ENCODE measurements at regions not wholly inside any gene's neighbourhood (a gene's known extent, or its start where the extent isn't known, plus 50 kb on each side); places are given as distances from the start of the nearest gene placed in this dataset.

DNA sequence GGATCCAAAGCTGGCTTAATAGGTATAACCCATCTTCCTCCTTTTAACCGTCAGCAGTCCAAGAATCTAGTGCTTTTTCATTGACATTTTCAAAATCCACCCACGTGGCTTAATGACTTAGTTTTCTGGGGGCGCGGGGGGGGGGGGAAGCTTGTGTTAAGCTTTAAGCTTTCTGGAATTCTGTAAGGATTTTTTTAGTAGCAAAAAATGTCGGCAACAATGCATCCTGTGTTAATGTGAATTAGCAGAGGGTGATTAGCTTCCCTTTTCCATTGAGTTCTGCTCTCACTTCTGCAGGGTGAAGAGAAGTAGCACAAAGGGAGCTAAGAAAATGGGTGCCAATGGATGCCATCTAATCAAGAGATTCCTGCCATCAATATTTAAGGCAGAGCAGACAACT, 348.2 kb downstream of the SAMD5 start:
- no peak for DNase-seq
- Mint-ChIP-seq H3K27me3 (no peaks in the 10 kb centered on the region), H3K27ac (no peak overlapping the region), H3K4me1 (no peaks in the 10 kb centered on the region), H3K9me3 (no peaks in the 10 kb centered on the region), H3K36me3 (no peaks in the 10 kb centered on the region), H3K4me3 (no peak overlapping the region)

DNA sequence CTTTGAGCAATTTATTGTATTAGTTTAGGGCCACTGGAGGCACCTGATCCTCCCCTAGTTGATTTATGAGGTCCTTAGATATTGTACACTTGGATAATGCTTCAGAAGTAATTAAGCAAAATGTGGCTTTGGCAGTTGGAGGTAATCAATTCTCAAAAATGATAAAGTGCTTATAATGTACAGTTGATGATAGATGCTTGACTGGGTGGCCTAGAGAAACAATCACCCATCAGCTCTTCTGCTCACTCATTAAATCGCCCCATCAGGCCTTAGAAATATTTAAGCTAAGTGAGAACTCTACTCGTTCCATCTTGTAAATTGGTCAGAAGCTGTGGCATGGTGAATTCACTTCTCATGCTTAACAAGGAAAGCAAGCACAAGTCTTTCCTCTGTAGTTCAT, 349.9 kb downstream of the SAMD5 start:
- no peak for DNase-seq
- Mint-ChIP-seq H3K4me1 (no peaks in the 10 kb centered on the region), H3K27me3 (no peaks in the 10 kb centered on the region), H3K27ac (no peak overlapping the region), H3K4me3 (no peak overlapping the region), H3K36me3 (no peaks in the 10 kb centered on the region), H3K9me3 (no peaks in the 10 kb centered on the region)

DNA sequence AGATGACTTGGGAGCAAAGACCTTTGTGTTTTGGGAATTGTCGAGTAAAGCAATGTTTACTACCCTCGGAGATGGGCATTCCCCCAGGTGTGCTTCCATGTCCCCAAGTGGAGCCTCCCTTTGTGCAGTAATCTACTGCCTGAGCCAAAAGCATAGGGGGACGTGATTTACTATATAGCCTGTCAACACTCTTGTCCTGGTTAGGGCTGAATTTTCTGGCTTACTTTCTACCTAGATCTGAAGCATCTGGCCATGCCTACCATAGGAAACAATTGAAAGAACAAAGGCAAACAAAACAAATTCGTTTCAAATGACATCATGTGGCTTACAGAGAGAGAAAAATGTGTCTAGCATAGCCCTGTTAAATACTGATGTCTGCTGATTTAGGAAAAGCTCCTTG, 350.6 kb downstream of the SAMD5 start:
- no peak overlapping the region for H3K4me3 Mint-ChIP-seq
- no peaks in the 10 kb centered on the region for H3K27me3 Mint-ChIP-seq
- no peak overlapping the region for H3K27ac Mint-ChIP-seq
- no peak for DNase-seq
- H3K9me3 Mint-ChIP-seq: no peaks in the 10 kb centered on the region
- H3K36me3 Mint-ChIP-seq: no peaks in the 10 kb centered on the region
- H3K4me1 Mint-ChIP-seq: no peaks in the 10 kb centered on the region

DNA sequence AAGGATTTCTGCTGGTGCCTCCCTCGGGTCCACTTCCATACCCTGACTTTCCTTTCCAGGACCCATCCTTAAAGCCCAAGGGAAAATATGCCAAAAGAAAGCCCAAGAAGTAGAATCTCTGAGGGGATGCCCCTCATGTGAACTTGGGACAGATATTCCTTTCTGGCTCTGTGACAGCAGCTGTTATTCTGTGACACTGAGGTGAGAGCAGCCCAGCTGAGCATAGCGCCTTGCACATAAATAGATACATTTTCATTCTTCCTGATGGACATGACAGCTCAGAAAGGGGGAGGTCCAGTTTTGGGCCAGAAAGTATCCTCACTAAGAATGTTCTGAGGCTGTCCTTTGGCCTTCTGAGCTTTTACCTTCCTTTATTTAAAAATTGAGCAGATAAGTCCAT, 353.2 kb downstream of the SAMD5 start:
- no peak overlapping the region for H3K27ac Mint-ChIP-seq
- H3K9me3 Mint-ChIP-seq: no peaks in the 10 kb centered on the region
- DNase-seq: no peak
- H3K4me1 Mint-ChIP-seq: no peaks in the 10 kb centered on the region
- H3K36me3 Mint-ChIP-seq: no peaks in the 10 kb centered on the region
- H3K4me3 Mint-ChIP-seq: no peak overlapping the region
- H3K27me3 Mint-ChIP-seq: no peaks in the 10 kb centered on the region

DNA sequence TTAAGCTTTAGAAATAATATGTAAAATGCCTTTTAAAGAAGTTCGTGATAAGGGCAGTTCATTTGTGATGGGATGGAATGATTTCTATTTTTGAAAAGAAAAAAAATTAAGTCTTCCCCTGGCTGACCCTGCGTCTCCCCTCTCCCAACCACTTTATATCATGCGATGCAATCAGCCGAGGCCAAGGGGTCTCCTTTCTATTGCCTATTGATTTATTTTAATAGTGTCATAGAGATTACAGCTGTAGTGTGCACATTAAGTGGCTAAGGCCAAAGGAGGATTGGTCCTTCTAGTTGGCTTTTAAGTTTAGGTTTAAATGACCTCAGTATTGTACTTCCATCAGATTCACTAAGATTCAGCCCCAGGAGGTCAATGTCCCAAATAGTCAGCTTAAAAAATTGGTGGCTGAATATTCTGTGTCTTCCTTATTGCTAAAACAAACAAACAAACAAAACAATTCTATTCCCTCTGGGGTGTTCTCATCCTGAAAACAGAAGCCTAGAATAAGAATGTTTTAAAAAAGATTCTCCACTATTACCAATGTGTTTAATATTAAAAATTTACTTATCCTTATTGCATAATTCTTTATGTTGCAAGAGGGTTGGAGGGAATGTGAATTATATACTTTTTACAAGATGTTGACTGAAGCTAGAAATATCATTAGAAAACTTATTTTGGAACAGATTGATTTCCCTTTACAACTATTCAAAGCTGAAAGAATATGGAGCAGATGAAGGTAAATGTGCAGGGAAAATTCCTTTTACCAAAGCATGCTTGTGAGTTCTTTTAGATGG, 359.1 kb downstream of the SAMD5 start:
- H3K27ac Mint-ChIP-seq: no peak overlapping the region
- no peaks in the 10 kb centered on the region for H3K27me3 Mint-ChIP-seq
- no peaks in the 10 kb centered on the region for H3K4me1 Mint-ChIP-seq
- DNase-seq: no peak
- H3K4me3 Mint-ChIP-seq: no peak overlapping the region
- H3K36me3 Mint-ChIP-seq: no peaks in the 10 kb centered on the region
- H3K9me3 Mint-ChIP-seq: no peaks in the 10 kb centered on the region

DNA sequence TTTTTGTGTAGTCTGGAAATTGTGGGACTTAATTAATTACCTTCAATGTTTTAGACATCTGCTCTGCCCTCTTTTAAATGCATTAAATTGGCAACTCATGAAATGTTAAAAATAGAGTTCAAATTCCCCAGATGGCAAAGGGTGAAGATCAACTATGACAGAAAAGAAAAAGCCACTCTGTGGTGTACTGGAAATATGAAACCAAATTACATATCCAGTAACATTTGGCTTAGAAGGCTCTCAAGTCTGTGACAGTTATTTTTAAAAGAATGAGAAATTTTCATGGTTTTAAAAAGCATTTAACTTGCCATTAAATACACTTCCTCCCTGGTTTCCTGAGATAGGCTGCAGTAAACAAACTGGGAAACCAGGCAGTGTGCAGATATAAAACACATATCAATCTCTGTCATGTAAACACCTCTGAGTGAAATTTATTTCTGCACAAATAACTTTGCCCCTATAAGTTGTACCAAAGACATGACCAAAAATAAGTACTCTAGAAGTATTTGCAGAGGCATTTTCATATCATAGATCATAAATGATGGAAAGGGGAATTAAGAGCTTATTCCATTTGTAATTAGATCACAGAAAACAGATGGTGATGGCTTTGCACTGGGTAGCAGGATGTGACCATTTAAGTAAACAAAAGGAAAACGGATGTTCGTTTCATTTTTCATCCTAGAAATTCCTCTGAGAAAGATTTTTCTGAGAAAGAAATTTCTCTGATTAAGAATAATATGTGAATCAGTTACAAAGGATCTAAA, 360.1 kb downstream of the SAMD5 start:
- H3K4me1 Mint-ChIP-seq: no peaks in the 10 kb centered on the region
- no peak for DNase-seq
- no peaks in the 10 kb centered on the region for H3K36me3 Mint-ChIP-seq
- H3K27ac Mint-ChIP-seq: no peak overlapping the region
- H3K9me3 Mint-ChIP-seq: no peaks in the 10 kb centered on the region
- no peaks in the 10 kb centered on the region for H3K27me3 Mint-ChIP-seq
- H3K4me3 Mint-ChIP-seq: no peak overlapping the region

DNA sequence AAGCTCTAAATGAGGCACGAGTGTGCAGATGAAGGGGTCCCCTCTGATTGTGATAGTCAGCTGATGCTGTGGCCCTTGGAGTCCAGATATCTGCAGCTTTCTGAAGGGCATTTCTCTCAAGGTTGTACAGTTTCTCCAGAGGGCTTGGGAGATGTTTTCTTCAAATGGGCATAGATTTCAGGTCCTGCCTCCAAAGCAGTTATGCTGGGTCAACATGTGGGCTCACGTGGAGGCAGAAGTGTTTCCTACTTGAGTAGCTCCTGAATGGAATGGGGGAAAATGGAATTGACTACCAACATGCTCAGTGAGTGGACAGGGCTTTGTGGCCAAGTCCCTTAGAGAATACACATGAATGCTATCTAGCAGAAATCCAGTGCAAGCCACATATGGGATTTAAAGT, 360.7 kb downstream of the SAMD5 start:
- no peak for DNase-seq
- Mint-ChIP-seq H3K4me1 (no peaks in the 10 kb centered on the region), H3K27me3 (no peaks in the 10 kb centered on the region), H3K4me3 (no peak overlapping the region), H3K36me3 (no peaks in the 10 kb centered on the region), H3K27ac (no peak overlapping the region), H3K9me3 (no peaks in the 10 kb centered on the region)

DNA sequence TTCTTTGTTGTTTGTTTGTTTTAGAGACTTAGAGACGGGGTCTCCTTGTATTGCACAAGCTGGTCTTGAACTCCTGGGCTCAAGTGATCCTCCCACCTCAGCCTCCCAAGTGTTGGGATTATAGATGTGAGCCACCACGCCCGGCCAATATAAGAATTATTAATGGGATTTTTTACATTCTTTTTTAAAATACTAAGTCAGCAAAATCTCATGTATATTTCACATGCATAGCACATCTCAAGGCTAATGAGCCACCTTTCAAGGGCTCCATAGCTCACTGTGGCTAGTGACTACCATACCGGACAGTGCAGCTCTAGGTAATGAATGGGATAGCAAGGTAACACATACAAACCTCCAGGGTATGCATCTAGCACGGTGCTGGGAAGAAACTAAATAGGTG, 361.4 kb downstream of the SAMD5 start:
- no peaks in the 10 kb centered on the region for H3K4me1 Mint-ChIP-seq
- H3K27ac Mint-ChIP-seq: no peak overlapping the region
- H3K4me3 Mint-ChIP-seq: no peak overlapping the region
- H3K36me3 Mint-ChIP-seq: no peaks in the 10 kb centered on the region
- DNase-seq: no peak
- no peaks in the 10 kb centered on the region for H3K9me3 Mint-ChIP-seq
- no peaks in the 10 kb centered on the region for H3K27me3 Mint-ChIP-seq

DNA sequence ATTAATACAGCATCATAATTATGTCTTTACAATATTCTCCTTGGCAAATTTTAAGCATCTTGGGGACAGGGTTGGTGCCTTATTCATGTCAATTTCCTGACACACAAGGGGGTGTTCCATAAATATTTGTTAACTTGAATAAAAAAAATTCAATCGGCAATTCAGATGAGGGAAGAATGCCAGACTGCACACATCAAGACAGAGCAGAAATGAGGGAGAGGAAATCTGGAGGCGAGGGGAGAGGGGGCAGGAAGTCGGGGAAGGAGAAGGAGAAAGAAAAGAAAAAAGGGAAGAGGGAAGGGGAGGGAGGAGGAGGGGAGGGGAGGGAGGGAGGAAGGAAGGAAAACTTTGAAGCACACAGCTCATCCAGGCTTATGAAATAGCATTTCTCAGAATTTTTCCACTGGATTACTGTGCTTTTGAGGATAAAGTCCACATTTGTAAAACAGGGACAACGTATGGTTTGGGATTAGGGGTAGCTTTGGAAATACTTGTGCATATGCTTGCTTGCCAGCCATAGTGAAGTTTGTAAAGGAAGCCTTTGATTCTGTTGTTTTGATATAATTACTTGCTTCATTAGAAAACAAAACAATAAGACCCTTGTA, 362.1 kb downstream of the SAMD5 start:
- no peak for DNase-seq
- H3K9me3 Mint-ChIP-seq: no peaks in the 10 kb centered on the region
- H3K4me1 Mint-ChIP-seq: no peaks in the 10 kb centered on the region
- H3K27me3 Mint-ChIP-seq: no peaks in the 10 kb centered on the region
- no peak overlapping the region for H3K27ac Mint-ChIP-seq
- H3K4me3 Mint-ChIP-seq: no peak overlapping the region
- H3K36me3 Mint-ChIP-seq: no peaks in the 10 kb centered on the region

DNA sequence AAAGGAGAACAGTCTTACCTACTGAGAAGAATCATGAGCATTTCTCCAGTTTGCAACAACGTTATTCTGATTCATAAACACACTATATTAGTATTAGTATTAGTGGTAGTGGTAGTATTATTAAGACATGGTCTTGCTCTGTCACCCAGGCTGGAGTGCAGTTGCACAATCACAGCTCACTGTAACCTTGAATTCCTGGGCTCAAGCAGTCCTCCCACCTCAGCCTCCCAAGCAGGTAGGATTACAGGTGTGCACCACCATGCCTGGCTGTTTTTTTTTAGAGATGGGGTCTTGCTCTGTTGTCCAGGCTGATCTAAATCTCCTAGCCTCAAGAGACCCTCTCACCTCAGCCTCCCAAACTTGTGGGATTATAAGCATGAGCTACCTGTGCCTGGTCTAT, 363.5 kb downstream of the SAMD5 start:
- H3K36me3 Mint-ChIP-seq: no peaks in the 10 kb centered on the region
- H3K27ac Mint-ChIP-seq: no peak overlapping the region
- no peak overlapping the region for H3K4me3 Mint-ChIP-seq
- H3K27me3 Mint-ChIP-seq: no peaks in the 10 kb centered on the region
- no peak for DNase-seq
- no peaks in the 10 kb centered on the region for H3K4me1 Mint-ChIP-seq
- H3K9me3 Mint-ChIP-seq: no peaks in the 10 kb centered on the region

DNA sequence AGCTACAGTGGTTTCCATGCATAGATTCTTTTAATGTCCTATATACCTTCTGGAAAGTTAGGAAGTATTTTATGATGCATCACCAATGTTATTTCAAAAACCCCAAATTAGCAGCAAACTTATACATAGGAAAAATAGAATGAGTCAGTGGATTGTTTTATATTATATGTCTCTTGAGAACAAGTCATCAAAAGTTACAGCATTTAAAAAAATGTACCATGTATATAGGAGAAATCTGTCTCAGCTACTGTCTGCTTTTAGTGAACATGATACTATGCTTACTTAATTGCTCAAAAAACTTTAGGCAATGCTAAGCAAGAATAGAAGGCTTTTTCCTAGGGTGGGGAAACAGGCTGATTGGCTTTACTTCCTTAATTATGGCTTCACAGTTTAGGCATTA, 365.3 kb downstream of the SAMD5 start:
- Mint-ChIP-seq H3K36me3 (no peaks in the 10 kb centered on the region), H3K4me3 (no peak overlapping the region), H3K9me3 (no peaks in the 10 kb centered on the region), H3K4me1 (no peaks in the 10 kb centered on the region), H3K27ac (no peak overlapping the region), H3K27me3 (no peaks in the 10 kb centered on the region)
- DNase-seq: no peak

DNA sequence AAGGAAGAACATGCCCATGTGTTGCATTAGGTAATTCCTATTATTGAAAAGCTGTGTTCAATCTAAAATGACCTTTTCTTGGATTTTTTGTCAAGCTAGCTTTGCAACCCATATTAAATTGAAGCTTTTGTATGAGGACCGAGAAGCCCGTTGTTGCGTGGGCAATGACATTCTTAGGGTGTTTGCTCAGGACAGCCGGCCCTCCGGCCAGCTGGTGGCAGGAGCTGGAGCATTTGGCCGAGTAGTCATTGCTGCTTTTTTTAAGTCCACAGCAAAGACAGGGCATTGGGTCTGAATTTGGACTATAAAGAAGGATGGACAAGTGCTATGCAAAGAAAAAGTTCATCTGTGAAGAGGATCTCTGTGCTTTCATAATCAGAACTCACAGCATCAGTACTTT, 365.8 kb downstream of the SAMD5 start:
- no peak overlapping the region for H3K4me3 Mint-ChIP-seq
- H3K9me3 Mint-ChIP-seq: no peaks in the 10 kb centered on the region
- H3K4me1 Mint-ChIP-seq: no peaks in the 10 kb centered on the region
- no peak for DNase-seq
- H3K36me3 Mint-ChIP-seq: no peaks in the 10 kb centered on the region
- no peak overlapping the region for H3K27ac Mint-ChIP-seq
- no peaks in the 10 kb centered on the region for H3K27me3 Mint-ChIP-seq

DNA sequence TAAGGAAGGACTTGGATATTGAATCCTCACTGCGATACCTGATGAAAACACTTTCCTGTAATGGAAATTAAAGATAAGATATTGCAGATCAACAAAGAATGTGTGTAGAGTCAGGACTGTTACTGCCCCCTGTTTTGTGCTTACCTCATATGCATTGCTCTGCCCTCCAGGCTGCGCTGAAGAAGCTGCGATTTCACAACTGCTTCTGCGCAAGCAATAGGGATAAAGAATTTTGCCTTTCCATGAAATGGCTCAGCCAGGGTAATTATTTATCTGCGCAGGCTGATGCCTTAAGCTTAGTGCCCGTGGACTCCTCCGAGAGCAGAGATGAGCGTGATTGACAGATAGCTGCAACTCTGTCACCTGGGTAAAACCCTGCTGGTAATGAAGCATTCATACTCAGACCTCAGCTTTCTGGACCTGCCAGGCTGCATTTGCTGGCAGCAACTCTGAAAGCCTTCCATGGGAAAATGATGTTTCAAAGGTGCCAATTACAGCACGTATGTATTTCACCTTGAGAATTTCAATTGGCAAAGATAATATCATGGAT, 370.6 kb downstream of the SAMD5 start:
- Mint-ChIP-seq H3K9me3 (no peaks in the 10 kb centered on the region), H3K4me1 (no peaks in the 10 kb centered on the region), H3K27me3 (no peaks in the 10 kb centered on the region), H3K4me3 (no peak overlapping the region), H3K36me3 (no peaks in the 10 kb centered on the region), H3K27ac (no peak overlapping the region)
- no peak for DNase-seq

DNA sequence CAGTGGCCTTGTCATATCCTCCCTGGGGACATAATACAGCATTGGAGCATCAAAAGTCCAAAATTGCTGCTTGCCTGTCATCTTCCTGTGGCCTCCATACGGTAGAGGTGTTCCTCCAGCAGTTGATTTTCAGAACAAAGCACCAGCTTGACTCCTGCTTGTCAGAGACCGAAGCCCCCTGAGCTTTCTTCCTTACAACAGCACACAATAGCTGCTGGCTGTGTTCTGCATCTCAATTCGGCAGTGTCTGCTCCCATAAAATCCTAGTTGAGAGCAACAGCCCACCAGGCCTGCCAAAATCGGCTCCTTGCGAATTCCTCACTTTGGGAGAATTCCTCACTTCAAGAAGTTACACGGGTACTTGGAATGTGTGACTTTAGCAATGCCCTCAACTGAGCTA, 372.9 kb downstream of the SAMD5 start:
- H3K27ac Mint-ChIP-seq: no peak overlapping the region
- peaks cover 1% of the 10 kb centered on the region for H3K9me3 Mint-ChIP-seq
- DNase-seq: no peak
- no peaks in the 10 kb centered on the region for H3K36me3 Mint-ChIP-seq
- H3K4me3 Mint-ChIP-seq: no peak overlapping the region
- H3K4me1 Mint-ChIP-seq: no peaks in the 10 kb centered on the region
- no peaks in the 10 kb centered on the region for H3K27me3 Mint-ChIP-seq

DNA sequence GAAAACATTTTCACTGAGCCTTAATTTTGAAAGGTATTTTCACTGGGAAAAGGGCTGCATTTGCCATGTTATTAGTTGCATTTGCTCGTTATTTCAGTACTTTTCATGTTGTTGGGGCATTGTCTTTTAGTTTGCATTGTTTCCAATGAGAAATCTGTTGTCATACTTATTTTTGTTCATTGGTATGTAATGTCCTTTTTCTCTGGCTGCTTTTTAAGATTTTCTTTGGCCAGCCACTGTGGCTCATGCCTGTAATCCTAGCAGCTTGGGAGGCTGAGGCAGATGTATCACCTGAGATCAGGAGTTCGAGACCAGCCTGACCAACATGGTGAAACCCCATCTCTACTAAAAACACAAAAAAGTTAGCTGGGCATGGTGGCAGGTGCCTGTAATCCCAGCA, 379.9 kb downstream of the SAMD5 start:
- no peak overlapping the region for H3K4me3 Mint-ChIP-seq
- no peaks in the 10 kb centered on the region for H3K4me1 Mint-ChIP-seq
- no peaks in the 10 kb centered on the region for H3K36me3 Mint-ChIP-seq
- H3K27ac Mint-ChIP-seq: no peak overlapping the region
- no peaks in the 10 kb centered on the region for H3K27me3 Mint-ChIP-seq
- DNase-seq: no peak
- H3K9me3 Mint-ChIP-seq: peaks cover 5% of the 10 kb centered on the region
